HG03097 (cell line): ENCODE measurements at regions not wholly inside any gene's neighbourhood (a gene's known extent, or its start where the extent isn't known, plus 50 kb on each side); places are given as distances from the start of the nearest gene placed in this dataset.

Source experiments
- ATAC-seq: cut with Tn5 transposase; IDR thresholded peaks from one replicate; pipeline ENCODE4 v1.9.1; 2021; ENCODE audit not compliant: unreplicated experiment, low FRiP score

GRCh38 chr1:214974002-214974401 lies 108.5 kb upstream of the KCNK2 start:
- no peak for ATAC-seq

DNA sequence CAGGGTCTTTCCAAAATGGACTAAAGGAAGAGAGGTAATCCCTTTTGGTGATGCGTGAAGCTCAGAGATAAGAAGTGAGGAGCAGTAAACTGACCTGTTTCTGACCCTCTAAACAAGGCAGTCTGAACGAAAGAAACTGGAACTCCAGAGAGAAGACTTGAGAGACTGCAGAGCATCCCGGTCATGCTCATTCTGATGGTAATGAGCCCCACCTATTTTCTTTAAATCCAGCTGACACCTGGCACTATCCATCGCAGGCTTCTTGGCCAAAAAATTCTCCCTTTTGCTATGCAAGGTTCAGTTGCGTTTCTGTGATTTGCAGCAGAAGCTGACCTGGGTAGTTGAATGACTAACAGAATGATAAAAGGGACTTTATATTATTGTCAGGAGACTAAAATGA lies 105.9 kb upstream of the KCNK2 start:
- ATAC-seq: no peak

GRCh38 chr1:214977110-214977509 lies 105.4 kb upstream of the KCNK2 start:
- no peak for ATAC-seq

GRCh38 chr1:214977700-214978374 lies 104.7 kb upstream of the KCNK2 start:
- ATAC-seq: no peak

DNA sequence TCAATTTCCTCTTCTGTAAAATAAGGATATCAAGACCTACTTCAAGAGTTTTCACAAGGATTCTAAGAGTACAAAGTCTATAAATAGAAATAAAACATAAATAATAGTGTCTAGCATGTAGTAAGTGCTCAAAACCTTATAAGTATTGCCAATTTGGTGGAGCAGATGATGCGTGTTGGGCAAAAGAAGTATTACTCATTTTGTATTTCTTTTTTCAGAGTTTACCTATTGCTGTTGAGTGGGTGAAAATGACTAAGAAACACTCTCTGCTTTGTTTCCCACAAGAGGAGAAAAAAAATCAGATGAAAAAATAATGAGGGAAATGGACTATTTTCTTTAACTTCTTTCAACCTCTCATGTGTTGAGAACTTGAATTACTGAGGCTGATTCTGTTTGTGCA lies 103.3 kb upstream of the KCNK2 start:
- ATAC-seq: no peak

DNA sequence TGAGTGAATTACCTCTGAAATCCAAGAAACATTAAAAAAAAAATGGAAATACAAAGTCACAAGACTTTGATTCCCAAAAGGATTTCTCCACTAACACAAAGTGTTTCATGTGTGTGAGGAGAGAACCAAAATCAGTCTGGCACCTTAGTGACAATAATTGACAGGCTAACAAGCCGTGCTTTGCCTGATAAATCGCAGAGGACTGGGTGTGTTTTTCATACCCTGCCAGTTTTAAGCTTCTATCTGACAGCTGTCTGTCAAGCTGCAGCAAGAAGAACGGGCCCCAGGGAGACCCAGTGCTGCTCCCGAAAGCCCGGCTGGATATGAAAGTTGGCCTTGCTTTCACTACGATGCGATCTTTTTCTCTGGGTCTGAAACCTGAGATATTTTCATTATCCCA lies 101.6 kb upstream of the KCNK2 start:
- ATAC-seq: no peak

GRCh38 chr1:214983126-214983869 lies 99.2 kb upstream of the KCNK2 start:
- no peak for ATAC-seq

- no peak for ATAC-seq
Measured at GRCh38 chr1:214989341-214989740, 93.2 kb upstream of the KCNK2 start.

DNA sequence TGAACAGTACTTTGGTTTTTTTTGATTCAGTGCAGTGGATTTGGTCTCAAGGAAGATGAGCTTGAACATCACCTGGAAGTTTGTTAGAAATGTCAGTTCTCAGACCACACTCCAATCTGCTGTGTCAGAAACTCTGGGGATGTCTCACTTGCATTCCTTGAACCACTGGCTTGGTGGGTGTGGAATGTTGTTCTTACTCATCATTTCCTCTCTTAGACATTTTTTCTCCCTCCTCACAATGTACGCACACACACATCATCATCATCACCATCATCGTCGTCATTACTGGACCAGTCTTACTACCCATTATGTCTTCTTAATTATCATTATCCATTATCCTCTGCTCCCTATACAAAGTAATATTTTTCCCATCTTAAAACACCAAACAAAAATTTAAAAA lies 91.9 kb upstream of the KCNK2 start:
- ATAC-seq: no peak

- ATAC-seq: no peak
Measured at GRCh38 chr1:214991691-214992315, 90.7 kb upstream of the KCNK2 start.

GRCh38 chr1:214993419-214993818 lies 89.1 kb upstream of the KCNK2 start:
- ATAC-seq: no peak

DNA sequence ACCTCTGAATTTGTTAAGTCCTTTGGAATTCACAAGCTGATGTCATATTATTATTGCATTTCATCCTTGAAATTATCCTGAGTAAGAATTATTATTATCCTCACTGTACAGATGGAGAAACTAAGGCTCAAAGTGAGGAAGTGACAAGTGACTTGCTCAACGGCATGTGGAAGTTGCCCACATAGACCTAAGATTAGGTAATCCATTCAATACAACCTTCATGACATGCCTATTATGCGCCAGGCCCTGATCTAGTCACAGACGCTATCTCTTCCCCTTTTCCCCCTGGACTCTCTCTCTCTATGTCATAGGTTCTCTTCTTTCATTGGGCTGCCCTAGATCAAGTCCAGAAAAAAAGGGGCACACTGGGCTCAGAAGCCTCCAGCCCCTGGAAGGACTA lies 84.9 kb upstream of the KCNK2 start:
- no peak for ATAC-seq

- ATAC-seq: peak; percentile 75
Measured at GRCh38 chr1:215001419-215002021, 81.0 kb upstream of the KCNK2 start.

DNA sequence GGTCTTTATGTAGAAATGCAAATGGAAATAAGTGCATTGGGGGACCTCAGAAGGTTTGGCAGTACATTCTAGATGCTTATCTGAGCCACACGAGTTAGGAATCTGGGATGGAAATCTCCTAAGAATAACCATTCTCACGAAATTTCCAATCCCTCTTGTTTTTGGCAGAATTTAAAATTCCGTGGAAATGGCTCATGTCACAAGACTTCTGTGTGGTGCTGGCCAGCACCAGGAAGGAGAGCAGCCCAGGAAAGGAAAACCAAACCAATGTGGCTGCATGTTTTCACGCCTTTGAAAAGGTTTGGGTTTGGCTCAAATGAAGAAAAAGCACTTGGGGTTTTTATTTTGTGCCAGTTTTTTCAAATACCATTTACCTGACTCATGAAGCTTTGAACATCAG lies 80.1 kb upstream of the KCNK2 start:
- ATAC-seq: no peak

DNA sequence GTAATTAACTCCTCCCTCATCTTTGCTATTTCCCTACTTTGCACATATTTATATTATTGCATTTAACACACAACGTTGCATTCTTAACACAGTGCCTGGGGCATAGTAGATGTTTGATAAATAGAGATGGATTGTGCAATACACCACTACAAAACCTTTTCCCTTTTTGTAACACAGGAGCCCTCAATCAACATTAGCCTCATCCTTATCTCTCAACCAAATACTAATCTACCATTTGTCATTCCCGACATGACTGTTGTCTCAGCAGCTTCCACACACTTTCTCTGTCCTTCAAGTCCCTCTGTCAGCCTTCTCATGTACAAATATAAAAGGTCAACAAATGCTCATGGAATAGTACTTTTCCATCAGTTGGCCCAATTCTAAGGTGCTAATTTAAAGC lies 78.9 kb upstream of the KCNK2 start:
- no peak for ATAC-seq

DNA sequence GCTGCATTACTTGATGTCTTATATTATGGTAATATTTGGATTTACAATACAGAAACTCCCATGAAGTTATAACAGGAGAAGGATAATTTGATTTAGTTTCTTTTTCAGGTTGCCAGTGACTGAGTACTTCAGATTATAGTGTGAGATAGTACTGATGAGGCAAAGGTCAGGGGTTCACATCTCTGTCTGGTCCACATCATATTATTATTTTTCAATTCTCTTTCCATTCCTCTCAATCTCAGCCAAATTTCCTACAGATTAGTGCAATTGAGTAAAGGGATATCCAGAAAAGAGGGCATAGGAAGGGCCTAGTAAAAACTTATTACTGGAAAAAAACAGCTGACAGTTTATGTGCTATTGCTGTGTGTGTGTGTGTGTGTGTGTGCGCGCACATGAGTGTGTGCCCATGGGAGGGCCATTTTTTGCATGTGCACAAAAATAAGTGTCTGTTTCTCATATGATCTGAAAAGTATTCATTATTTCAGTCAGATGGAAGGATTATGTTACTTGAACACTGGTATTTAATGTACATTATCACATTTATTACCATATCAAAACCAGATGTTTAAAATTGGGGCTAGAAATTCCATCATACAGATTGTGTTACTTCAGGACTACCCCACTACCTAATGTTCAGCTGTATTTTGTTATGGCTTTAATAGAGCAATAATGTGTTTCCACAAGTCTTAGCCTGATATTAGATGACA lies 78.3 kb upstream of the KCNK2 start:
- no peak for ATAC-seq

GRCh38 chr1:215005078-215005477 lies 77.5 kb upstream of the KCNK2 start:
- no peak for ATAC-seq

- ATAC-seq: no peak
Measured at GRCh38 chr1:215005656-215006345, 76.7 kb upstream of the KCNK2 start.

DNA sequence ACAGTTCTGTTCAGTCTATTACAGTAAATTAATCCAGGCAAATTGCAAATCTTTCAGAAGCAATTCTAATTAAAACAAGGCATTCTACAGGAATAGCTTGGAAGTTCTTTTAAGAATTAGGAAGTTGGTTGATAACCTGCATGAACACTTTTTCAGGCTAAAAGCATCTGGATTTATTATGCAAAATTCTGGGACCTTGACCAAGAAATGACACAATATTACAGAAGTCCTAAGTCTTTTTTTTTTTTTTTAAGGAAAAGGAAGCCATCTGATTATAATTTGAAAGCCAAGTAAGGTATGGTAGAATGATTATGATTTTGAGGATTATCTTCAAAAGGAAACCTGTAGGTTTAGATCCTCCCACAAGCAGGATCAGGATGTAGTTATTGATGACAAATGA lies 74.7 kb upstream of the KCNK2 start:
- ATAC-seq: no peak

- ATAC-seq: no peak
Measured at GRCh38 chr1:215018555-215018954, 64.0 kb upstream of the KCNK2 start.
